NCI-H2171 (cell line): ENCODE measurements at regions not wholly inside any gene's neighbourhood (a gene's known extent, or its start where the extent isn't known, plus 50 kb on each side); places are given as distances from the start of the nearest gene placed in this dataset.

Experiments used
- DNase-seq: peaks from one replicate; lab custom pipeline; 2025; lab: John Stamatoyannopoulos, UW

GRCh38 chr12:58481811-58482210 is 438.5 kb downstream of the LRIG3 start:
- no peak for DNase-seq

- no peak for DNase-seq
Observed at GRCh38 chr12:58487255-58487654, 433.0 kb downstream of the LRIG3 start.

- no peak for DNase-seq
Observed at GRCh38 chr12:58487678-58488161, 432.6 kb downstream of the LRIG3 start.

GRCh38 chr12:58489394-58489793 is 430.9 kb downstream of the LRIG3 start:
- DNase-seq: no peak

- DNase-seq: no peak
Observed at GRCh38 chr12:58491306-58491705, 429.0 kb downstream of the LRIG3 start.

GRCh38 chr12:58496411-58497190 is 423.7 kb downstream of the LRIG3 start:
- no peak for DNase-seq

GRCh38 chr12:58500399-58500798 is 419.9 kb downstream of the LRIG3 start:
- peak; percentile 6 for DNase-seq

GRCh38 chr12:58502226-58502625 is 418.1 kb downstream of the LRIG3 start:
- peak; percentile 79 for DNase-seq

GRCh38 chr12:58502841-58503240 is 417.5 kb downstream of the LRIG3 start:
- DNase-seq: no peak

- DNase-seq: no peak
Observed at GRCh38 chr12:58503731-58504130, 416.6 kb downstream of the LRIG3 start.

GRCh38 chr12:58504143-58504938 is 416.0 kb downstream of the LRIG3 start:
- DNase-seq: peak; percentile 1

GRCh38 chr12:58509116-58509885 is 411.0 kb downstream of the LRIG3 start:
- no peak for DNase-seq

- no peak for DNase-seq
Observed at GRCh38 chr12:58513301-58513834, 406.9 kb downstream of the LRIG3 start.

GRCh38 chr12:58513852-58514251 is 406.5 kb downstream of the LRIG3 start:
- no peak for DNase-seq

GRCh38 chr12:58519839-58520238 is 400.5 kb downstream of the LRIG3 start:
- no peak for DNase-seq

- no peak for DNase-seq
Observed at GRCh38 chr12:58521152-58521551, 399.2 kb downstream of the LRIG3 start.

- no peak for DNase-seq
Observed at GRCh38 chr12:58521796-58522195, 398.5 kb downstream of the LRIG3 start.

GRCh38 chr12:58523360-58523759 is 396.9 kb downstream of the LRIG3 start:
- DNase-seq: no peak

- no peak for DNase-seq
Observed at GRCh38 chr12:58528271-58528670, 392.0 kb downstream of the LRIG3 start.

GRCh38 chr12:58529114-58529665 is 391.1 kb downstream of the LRIG3 start:
- no peak for DNase-seq

GRCh38 chr12:58529897-58530741 is 390.2 kb downstream of the LRIG3 start:
- DNase-seq: no peak
